ENCODE measurements at regions not wholly inside any gene's neighbourhood (a gene's known extent, or its start where the extent isn't known, plus 50 kb on each side); places are given as distances from the start of the nearest gene placed in this dataset.

DNA sequence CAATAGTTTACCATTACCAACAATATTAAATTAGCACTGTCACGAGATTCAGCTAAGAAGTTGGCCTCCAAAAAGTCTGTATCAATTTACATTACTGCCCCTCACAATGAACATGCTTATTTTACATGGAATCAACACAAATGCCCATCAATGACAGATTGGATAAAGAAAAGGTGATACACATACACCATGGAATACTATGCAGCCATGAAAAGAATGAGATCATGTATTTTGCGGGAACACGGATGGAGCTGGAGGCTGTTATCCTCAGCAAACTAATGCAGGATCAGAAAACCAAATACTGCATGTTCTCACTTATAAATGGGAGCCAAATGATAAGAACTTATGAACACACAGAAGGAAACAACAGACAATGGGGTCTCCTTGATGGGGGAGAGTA lies 211.8 kb upstream of the RREB1 start:
- no peak for ATAC-seq
- TF ChIP-seq, protein P1, sequence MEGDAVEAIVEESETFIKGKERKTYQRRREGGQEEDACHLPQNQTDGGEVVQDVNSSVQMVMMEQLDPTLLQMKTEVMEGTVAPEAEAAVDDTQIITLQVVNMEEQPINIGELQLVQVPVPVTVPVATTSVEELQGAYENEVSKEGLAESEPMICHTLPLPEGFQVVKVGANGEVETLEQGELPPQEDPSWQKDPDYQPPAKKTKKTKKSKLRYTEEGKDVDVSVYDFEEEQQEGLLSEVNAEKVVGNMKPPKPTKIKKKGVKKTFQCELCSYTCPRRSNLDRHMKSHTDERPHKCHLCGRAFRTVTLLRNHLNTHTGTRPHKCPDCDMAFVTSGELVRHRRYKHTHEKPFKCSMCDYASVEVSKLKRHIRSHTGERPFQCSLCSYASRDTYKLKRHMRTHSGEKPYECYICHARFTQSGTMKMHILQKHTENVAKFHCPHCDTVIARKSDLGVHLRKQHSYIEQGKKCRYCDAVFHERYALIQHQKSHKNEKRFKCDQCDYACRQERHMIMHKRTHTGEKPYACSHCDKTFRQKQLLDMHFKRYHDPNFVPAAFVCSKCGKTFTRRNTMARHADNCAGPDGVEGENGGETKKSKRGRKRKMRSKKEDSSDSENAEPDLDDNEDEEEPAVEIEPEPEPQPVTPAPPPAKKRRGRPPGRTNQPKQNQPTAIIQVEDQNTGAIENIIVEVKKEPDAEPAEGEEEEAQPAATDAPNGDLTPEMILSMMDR (IDR thresholded peaks at IDR 0.05): no peak
- Histone ChIP-seq H3K4me1 (ENCODE audit: low read depth) (peaks cover under 1% of the 10 kb centered on the region), H3K9me3 (no peaks in the 10 kb centered on the region), H3K36me3 (ENCODE audit: low read depth) (no peaks in the 10 kb centered on the region), H3K4me3 (no peak overlapping the region)
- intact Hi-C loops (cut with DNase I, micrococcal nuclease): no loop called here
- DNase-seq: no peak

DNA sequence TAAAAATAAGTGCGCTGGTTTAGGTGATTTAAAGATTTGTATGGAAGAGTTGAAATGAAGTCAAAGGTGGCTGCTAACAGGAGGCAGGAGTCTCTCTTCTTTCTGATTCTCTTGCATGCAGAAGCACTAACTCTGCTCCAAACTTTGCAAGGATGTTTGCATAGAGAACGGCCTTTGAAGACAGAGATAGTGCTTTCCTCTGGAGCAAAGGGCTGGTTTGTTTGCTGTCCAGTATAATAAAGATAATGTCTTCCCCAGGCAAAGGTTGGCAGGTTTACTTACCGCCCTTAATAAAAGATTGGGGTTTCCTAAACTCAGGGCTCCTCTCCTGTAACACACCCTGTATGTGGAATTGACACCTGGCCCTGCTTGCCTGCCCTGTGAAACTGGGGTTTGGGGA lies 210.6 kb upstream of the RREB1 start:
- Histone ChIP-seq H3K9me3 (no peaks in the 10 kb centered on the region), H3K4me1 (ENCODE audit: low read depth) (no peaks in the 10 kb centered on the region), H3K4me3 (no peak overlapping the region), H3K36me3 (ENCODE audit: low read depth) (no peaks in the 10 kb centered on the region)
- TF ChIP-seq, protein P1 (IDR thresholded peaks at IDR 0.05): no peak
- intact Hi-C loops (cut with DNase I, micrococcal nuclease): no loop called here
- ATAC-seq (peak; percentile 47), DNase-seq (no peak)

DNA sequence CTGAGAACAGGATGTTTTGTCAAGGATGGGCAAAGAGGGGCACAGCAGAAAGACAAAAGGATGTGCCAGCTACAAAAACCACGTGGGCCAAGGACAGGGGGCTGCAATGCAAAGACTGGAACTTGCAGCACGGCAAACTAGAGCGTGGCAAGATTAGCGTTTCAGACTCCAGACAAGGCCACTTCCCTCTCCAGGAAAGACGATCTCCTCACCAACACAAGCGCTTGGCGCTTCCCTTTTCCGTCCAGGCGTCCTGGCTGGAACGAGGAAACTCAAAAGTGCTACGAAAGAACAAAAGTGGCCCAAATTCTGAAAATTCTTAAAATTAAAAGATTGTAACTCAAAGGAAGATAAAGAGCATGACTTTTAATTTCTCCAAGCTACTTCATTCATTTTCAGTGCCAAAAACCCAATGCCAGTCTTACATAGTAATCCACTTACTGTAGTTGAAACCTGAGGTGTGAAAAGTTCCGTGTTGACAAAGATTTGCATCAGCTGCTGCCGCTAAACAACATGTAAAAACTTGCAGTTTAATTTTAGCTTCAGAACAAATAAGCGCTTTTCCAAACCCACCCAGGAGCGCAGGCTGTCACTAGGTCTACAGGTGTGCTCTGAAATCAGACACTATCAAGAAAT lies 207.1 kb upstream of the RREB1 start:
- no peak for ATAC-seq
- H3K36me3 ChIP-seq (ENCODE audit: low read depth): no peaks in the 10 kb centered on the region
- DNase-seq: no peak

DNA sequence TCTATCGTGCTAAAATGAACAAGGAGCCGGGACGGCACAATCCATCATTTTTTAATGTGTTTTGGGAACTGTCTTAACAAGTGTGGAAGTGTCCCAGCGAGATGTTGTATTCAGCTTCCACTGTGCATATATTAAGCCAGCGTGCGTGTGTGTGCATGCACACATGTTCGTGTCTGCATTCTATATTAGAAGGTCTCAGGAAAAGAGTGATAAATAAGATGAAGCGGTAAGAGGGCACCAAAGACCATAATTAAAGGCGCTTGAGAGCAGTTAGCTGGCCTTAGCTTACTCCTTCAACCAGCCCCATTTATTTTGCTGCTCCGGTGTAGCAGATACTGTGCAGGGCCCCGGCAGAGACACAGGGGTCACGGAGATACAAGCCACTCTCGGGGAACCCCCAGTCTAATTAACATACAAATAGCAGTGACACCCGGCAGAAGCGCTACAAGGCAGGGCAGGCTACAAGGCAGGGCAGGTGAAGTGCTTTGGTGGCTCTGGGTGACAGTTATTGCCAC lies 206.5 kb upstream of the RREB1 start:
- Histone ChIP-seq H3K4me3 (no peak overlapping the region), H3K4me1 (ENCODE audit: low read depth) (no peaks in the 10 kb centered on the region), H3K9me3 (no peaks in the 10 kb centered on the region), H3K36me3 (ENCODE audit: low read depth) (no peaks in the 10 kb centered on the region)
- intact Hi-C loops (cut with DNase I, micrococcal nuclease): no loop called here
- TF ChIP-seq, protein P1 (IDR thresholded peaks at IDR 0.05): no peak
- DNase-seq (no peak), ATAC-seq (no peak)

More for the DNA sequence above, 207.1 kb upstream of the RREB1 start:
- Histone ChIP-seq H3K4me3 (no peak overlapping the region), H3K9me3 (no peaks in the 10 kb centered on the region), H3K4me1 (ENCODE audit: low read depth) (no peaks in the 10 kb centered on the region)
- intact Hi-C loops (cut with DNase I, micrococcal nuclease): no loop called here
- TF ChIP-seq, protein P1 (IDR thresholded peaks at IDR 0.05): no peak

DNA sequence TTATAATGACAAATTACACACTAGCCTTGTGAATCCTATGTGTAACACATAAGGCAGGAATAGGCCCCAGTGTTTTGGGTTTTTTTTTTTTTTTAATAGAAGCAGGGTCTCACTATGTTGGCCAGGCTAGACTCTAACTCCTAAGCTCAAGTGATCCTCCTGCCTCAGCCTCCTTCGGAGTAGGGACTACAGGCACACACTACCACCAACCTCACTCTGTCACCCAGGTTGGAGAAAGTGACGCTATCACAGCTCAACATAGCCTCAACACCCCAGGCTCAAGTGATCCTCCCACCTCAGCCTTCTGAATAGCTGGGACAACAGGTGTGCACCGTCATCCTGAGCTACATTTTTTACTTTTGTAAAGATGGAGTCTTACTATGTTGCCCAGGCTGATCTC lies 205.8 kb upstream of the RREB1 start:
- intact Hi-C loops (cut with DNase I, micrococcal nuclease): no loop called here
- no peaks in the 10 kb centered on the region for H3K36me3 ChIP-seq (ENCODE audit: low read depth)
- no peaks in the 10 kb centered on the region for H3K9me3 ChIP-seq
- no peak for DNase-seq
- TF ChIP-seq, protein P1 (IDR thresholded peaks at IDR 0.05): no peak
- no peak for ATAC-seq
- H3K4me3 ChIP-seq: no peak overlapping the region
- no peaks in the 10 kb centered on the region for H3K4me1 ChIP-seq (ENCODE audit: low read depth)
